HepG2 (cell line): ENCODE measurements at regions not wholly inside any gene's neighbourhood (a gene's known extent, or its start where the extent isn't known, plus 50 kb on each side); places are given as distances from the start of the nearest gene placed in this dataset.

Experiments used
- ATAC-seq: fragments of 200-7000 bp; cut with Tn5 transposase; 3 replicates; pipeline ENCODE4 v1.9.1; 2020; ENCODE audit warnings: mild to moderate bottlenecking, moderate library complexity
- BruUV-seq: library from RNA; stranded (reverse); fragments of 400-500 nt; replicated peaks from 2 replicates; lab custom pipeline; 2021; lab: Mats Ljungman, UMichigan
- CTCF ChIA-PET: fragments of 300-600 bp; formaldehyde crosslinking; extraction: SDS; loops from one replicate; lab custom pipeline; 2021; ENCODE audit warnings: low total read pairs, inconsistent platforms, low intra/inter-chr PET ratio; lab: Yijun Ruan, JAX
- POLR2A ChIA-PET: fragments of 350-600 bp; sonication (Branson Sonifier 250); formaldehyde crosslinking; loops from one replicate; lab custom pipeline; 2020; ENCODE audit warnings: antibody characterized with exemption, inconsistent platforms; lab: Yijun Ruan, JAX
- DNase-seq: peaks from one replicate; pipeline ENCODE4 v3.0.0-alpha.2; 2015; ENCODE audit warnings: low spot score
- FAIRE-seq: peaks from 3 replicates; lab custom pipeline; 2011; peaks lifted over from hg19 to GRCh38; lab: Jason Lieb, UNC
- H2AFZ ChIP-seq: one replicate; pipeline ENCODE4 v1.6.1; 2011; ENCODE audit warnings: low read length, inconsistent platforms
- H3K27ac ChIP-seq: fragments of 300-600 bp; 3 replicates; pipeline ENCODE4 v1.8.0; 2011; ENCODE audit warnings: mixed run types, mild to moderate bottlenecking, mixed read lengths, low read length, inconsistent platforms; ENCODE audit not compliant: insufficient read depth; ENCODE audit errors: extremely low read length
- H3K27me3 ChIP-seq, 2 experiments: fragments of 200-600 bp in 1 of 2; 2 replicates in 1 of 2; 3 replicates in 1 of 2; pipeline versions ENCODE4 v1.6.0 to v1.8.0; 2011; ENCODE audit warnings: low read length in 2 of 2, mild to moderate bottlenecking in 2 of 2, moderate library complexity in 2 of 2, inconsistent platforms in 1 of 2; ENCODE audit not compliant: insufficient read depth in 2 of 2, control insufficient read depth in 1 of 2
- H3K36me3 ChIP-seq, 2 experiments: fragments of 200-600 bp in 1 of 2; replicated peaks in 1 of 2; 2 replicates in 1 of 2; 3 replicates in 1 of 2; pipeline versions ENCODE4 v1.5.1 to v1.8.0; 2011; ENCODE audit warnings: low read length in 2 of 2, inconsistent platforms in 1 of 2; ENCODE audit not compliant: insufficient read depth in 2 of 2, control insufficient read depth in 1 of 2
- H3K4me1 ChIP-seq: 2 replicates; pipeline ENCODE4 v1.5.1; 2012; ENCODE audit warnings: low read length, inconsistent platforms; ENCODE audit not compliant: insufficient read depth
- H3K4me2 ChIP-seq: 2 replicates; pipeline ENCODE4 v1.6.0; 2011; ENCODE audit warnings: low read depth, low read length, inconsistent platforms
- H3K4me3 ChIP-seq, 3 experiments: fragments of 200-600 bp in 1 of 3; sonication (generic), shearing (Covaris generic) in 1 of 3; replicated peaks in 1 of 3; 2 replicates each; pipeline ENCODE4 v1.5.1; 2011 to 2016; ENCODE audit warnings: low read length in 3 of 3, inconsistent platforms in 2 of 3, low read depth in 2 of 3, mild to moderate bottlenecking in 2 of 3, control low read depth in 1 of 3, mixed read lengths in 1 of 3; ENCODE audit not compliant: insufficient read depth in 1 of 3
- H3K79me2 ChIP-seq: one replicate; pipeline ENCODE4 v1.6.1; 2011; ENCODE audit warnings: low read length, inconsistent platforms; ENCODE audit not compliant: insufficient read depth
- H3K9ac ChIP-seq: 2 replicates; pipeline ENCODE4 v1.6.0; 2011; ENCODE audit warnings: mild to moderate bottlenecking, low read depth, low read length, inconsistent platforms; ENCODE audit not compliant: insufficient read depth
- H3K9me3 ChIP-seq: 2 replicates; pipeline ENCODE4 v1.5.1; 2012; ENCODE audit warnings: mild to moderate bottlenecking, low read length
- H4K20me1 ChIP-seq: 2 replicates; pipeline ENCODE4 v1.6.0; 2011; ENCODE audit warnings: inconsistent platforms, mild to moderate bottlenecking, low read length, moderate library complexity; ENCODE audit not compliant: insufficient read depth
- CBX1 ChIP-seq: IDR thresholded peaks from one replicate; pipeline ENCODE4 v1.6.1; 2016; ENCODE audit warnings: antibody characterized with exemption, low read depth
- EP300 ChIP-seq, 3 experiments: sonication (generic) in 1 of 3; formaldehyde crosslinking in 1 of 3; IDR thresholded peaks; 2 replicates each; pipeline versions ENCODE4 v1.5.1 to v1.6.1; 2011 to 2020; ENCODE audit warnings: low read depth in 2 of 3, low read length in 2 of 3, borderline replicate concordance in 1 of 3, improper control_type of control experiment in 1 of 3, mild to moderate bottlenecking in 1 of 3, missing genetic modification reagents in 1 of 3, moderate library complexity in 1 of 3
- FOXA3 ChIP-seq: IDR thresholded peaks from 2 replicates; pipeline ENCODE4 v1.6.1; 2016; ENCODE audit warnings: missing genetic modification reagents, missing compliant biosample characterization
- GTF2F1 ChIP-seq: fragments of 150-350 bp; IDR thresholded peaks from 2 replicates; pipeline ENCODE4 v1.6.1; 2014; ENCODE audit warnings: low read length
- HMG20B ChIP-seq: conservative IDR thresholded peaks from 2 replicates; pipeline ENCODE4 v1.6.1; 2016; ENCODE audit warnings: missing genetic modification reagents, missing compliant biosample characterization
- ISL2 ChIP-seq: sonication (generic); formaldehyde crosslinking; IDR thresholded peaks from 2 replicates; pipeline ENCODE4 v1.5.0; 2020; ENCODE audit warnings: missing genetic modification reagents
- MED8 ChIP-seq: sonication (generic); formaldehyde crosslinking; IDR thresholded peaks from 2 replicates; pipeline ENCODE4 v1.8.1; 2023; ENCODE audit warnings: mild to moderate bottlenecking, missing genetic modification reagents; ENCODE audit not compliant: insufficient replicate concordance
- NFATC3 ChIP-seq: sonication (generic); formaldehyde crosslinking; IDR thresholded peaks from 2 replicates; pipeline ENCODE4 v1.5.1; 2020; ENCODE audit warnings: mild to moderate bottlenecking, missing genetic modification reagents
- ZNF138 ChIP-seq: sonication (generic); formaldehyde crosslinking; IDR thresholded peaks from 2 replicates; pipeline ENCODE4 v1.5.0; 2020; ENCODE audit warnings: mild to moderate bottlenecking, low read depth, missing genetic modification reagents
- ZNF232 ChIP-seq: sonication (generic); formaldehyde crosslinking; IDR thresholded peaks from 2 replicates; pipeline ENCODE4 v1.4.0; 2020; ENCODE audit warnings: missing genetic modification reagents, borderline replicate concordance
- ZNF460 ChIP-seq: sonication (generic); formaldehyde crosslinking; IDR thresholded peaks from 2 replicates; pipeline ENCODE4 v1.5.1; 2020; ENCODE audit warnings: missing genetic modification reagents, mild to moderate bottlenecking, borderline replicate concordance
- ZNF749 ChIP-seq: sonication (generic); formaldehyde crosslinking; IDR thresholded peaks from 2 replicates; pipeline ENCODE4 v1.8.0; 2022; ENCODE audit warnings: mild to moderate bottlenecking, missing genetic modification reagents, moderate library complexity, borderline replicate concordance
- ZNF761 ChIP-seq: sonication (generic); formaldehyde crosslinking; conservative IDR thresholded peaks from 2 replicates; pipeline ENCODE4 v1.4.0; 2020; ENCODE audit warnings: mild to moderate bottlenecking, missing genetic modification reagents
- WGBS: methylation state at CpG from one replicate; pipeline ENCODE4 v1.1.6; 2017; ENCODE audit warnings: low lambda C conversion rate; 5-methylcytosine and 5-hydroxymethylcytosine counted together
- in situ Hi-C: cut with HindIII; loops from 2 replicates; pipeline ENCODE4 v1.10.0; 2017; ENCODE audit warnings: low pct_unique_long_range_greater_than_20kb; ENCODE audit not compliant: extremely low pct_ligation_motif_present
- intact Hi-C: fragments of 100-400 bp; cut with micrococcal nuclease; formaldehyde crosslinking; loops from one replicate; pipeline ENCODE4 v1.10.0; 2022; ENCODE audit not compliant: unreplicated experiment
- TF ChIP-seq, protein P1 (sequence below): sonication (generic); formaldehyde crosslinking; IDR thresholded peaks from 2 replicates; pipeline ENCODE4 v1.4.0; 2020; ENCODE audit warnings: missing genetic modification reagents
- TF ChIP-seq, protein P2 (sequence below): sonication (generic); formaldehyde crosslinking; IDR thresholded peaks from 2 replicates; pipeline ENCODE4 v1.4.0; 2020; ENCODE audit warnings: missing genetic modification reagents
- TF ChIP-seq, protein P3 (sequence below): sonication (generic); formaldehyde crosslinking; IDR thresholded peaks from 2 replicates; pipeline ENCODE4 v1.5.0; 2020; ENCODE audit warnings: mild to moderate bottlenecking, missing genetic modification reagents
- TF ChIP-seq, protein P4 (sequence below): IDR thresholded peaks from 2 replicates; pipeline ENCODE4 v1.6.1; 2012; ENCODE audit warnings: low read depth, low read length, improper control_type of control experiment

DNA sequence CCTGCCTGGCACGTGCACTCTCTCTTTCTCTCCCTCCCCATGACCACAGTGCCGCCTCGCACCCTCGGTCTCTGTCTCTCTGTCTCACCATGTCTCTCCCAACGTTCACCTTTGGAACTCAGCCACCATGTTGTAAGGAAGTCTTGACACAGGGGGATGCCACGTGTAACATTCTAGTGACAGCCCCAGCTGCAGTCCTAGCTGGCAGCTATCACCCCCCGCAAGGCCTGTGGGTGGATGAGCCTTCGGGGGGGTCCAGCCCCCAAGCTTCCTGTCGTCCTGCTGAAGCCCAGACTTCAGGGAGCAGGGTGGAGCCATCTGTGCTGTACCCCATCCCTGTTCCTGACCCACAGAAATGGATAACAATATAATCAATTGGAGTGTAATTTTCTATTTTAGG is 118.5 kb downstream of the SOX1 start:
- intact Hi-C loops (no loop called here), in situ Hi-C loops (no loop called here)
- H3K27me3 ChIP-seq: peaks cover 2 to 15% of the 10 kb centered on the region in 2 experiments; a peak in 3 of 5 replicates
- ChIA-PET POLR2A (no interaction called here), CTCF (no interaction called here)
- DNase-seq: no peak
- 42% methylated on average over 9 of the region's 9 CpGs for WGBS
- H2AFZ ChIP-seq: no peak overlapping the region
- no peaks in the 10 kb centered on the region for H3K9me3 ChIP-seq
- ATAC-seq: no peak
- H3K9ac ChIP-seq: no peak overlapping the region
- no peaks in the 10 kb centered on the region for H3K4me1 ChIP-seq
- BruUV-seq: no TSS peak
- no peak overlapping the region for H3K4me3 ChIP-seq
- no peak overlapping the region for H3K4me2 ChIP-seq
- H3K79me2 ChIP-seq: no peaks in the 10 kb centered on the region
- no peaks in the 10 kb centered on the region for H3K36me3 ChIP-seq
- no peaks in the 10 kb centered on the region for H4K20me1 ChIP-seq
- no peak for FAIRE-seq
- TF ChIP-seq, protein P1, sequence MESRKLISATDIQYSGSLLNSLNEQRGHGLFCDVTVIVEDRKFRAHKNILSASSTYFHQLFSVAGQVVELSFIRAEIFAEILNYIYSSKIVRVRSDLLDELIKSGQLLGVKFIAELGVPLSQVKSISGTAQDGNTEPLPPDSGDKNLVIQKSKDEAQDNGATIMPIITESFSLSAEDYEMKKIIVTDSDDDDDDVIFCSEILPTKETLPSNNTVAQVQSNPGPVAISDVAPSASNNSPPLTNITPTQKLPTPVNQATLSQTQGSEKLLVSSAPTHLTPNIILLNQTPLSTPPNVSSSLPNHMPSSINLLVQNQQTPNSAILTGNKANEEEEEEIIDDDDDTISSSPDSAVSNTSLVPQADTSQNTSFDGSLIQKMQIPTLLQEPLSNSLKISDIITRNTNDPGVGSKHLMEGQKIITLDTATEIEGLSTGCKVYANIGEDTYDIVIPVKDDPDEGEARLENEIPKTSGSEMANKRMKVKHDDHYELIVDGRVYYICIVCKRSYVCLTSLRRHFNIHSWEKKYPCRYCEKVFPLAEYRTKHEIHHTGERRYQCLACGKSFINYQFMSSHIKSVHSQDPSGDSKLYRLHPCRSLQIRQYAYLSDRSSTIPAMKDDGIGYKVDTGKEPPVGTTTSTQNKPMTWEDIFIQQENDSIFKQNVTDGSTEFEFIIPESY (CRISPR knock-in tag): no peak
- TF ChIP-seq, protein P2, sequence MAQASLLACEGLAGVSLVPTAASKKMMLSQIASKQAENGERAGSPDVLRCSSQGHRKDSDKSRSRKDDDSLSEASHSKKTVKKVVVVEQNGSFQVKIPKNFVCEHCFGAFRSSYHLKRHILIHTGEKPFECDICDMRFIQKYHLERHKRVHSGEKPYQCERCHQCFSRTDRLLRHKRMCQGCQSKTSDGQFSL (CRISPR knock-in tag): no peak
- no peak for TF ChIP-seq EP300 (IDR thresholded peaks at IDR 0.05; ENCODE audit: low read depth in 2 of 2, low read length in 2 of 2)
- TF ChIP-seq EP300 (CRISPR knock-in tag; IDR thresholded peaks at IDR 0.05; ENCODE audit: borderline replicate concordance): no peak
- no peak for TF ChIP-seq CBX1
- no peak for TF ChIP-seq ZNF232 (CRISPR knock-in tag)
- TF ChIP-seq ZNF761 (CRISPR knock-in tag): no peak
- TF ChIP-seq, protein P3, sequence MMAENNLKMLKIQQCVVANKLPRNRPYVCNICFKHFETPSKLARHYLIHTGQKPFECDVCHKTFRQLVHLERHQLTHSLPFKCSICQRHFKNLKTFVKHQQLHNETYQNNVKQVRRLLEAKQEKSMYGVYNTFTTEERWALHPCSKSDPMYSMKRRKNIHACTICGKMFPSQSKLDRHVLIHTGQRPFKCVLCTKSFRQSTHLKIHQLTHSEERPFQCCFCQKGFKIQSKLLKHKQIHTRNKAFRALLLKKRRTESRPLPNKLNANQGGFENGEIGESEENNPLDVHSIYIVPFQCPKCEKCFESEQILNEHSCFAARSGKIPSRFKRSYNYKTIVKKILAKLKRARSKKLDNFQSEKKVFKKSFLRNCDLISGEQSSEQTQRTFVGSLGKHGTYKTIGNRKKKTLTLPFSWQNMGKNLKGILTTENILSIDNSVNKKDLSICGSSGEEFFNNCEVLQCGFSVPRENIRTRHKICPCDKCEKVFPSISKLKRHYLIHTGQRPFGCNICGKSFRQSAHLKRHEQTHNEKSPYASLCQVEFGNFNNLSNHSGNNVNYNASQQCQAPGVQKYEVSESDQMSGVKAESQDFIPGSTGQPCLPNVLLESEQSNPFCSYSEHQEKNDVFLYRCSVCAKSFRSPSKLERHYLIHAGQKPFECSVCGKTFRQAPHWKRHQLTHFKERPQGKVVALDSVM (CRISPR knock-in tag): no peak
- TF ChIP-seq NFATC3 (CRISPR knock-in tag): no peak
- no peak for TF ChIP-seq ZNF460
- no peak for TF ChIP-seq HMG20B
- TF ChIP-seq ZNF138 (CRISPR knock-in tag): no peak
- no peak for TF ChIP-seq ZNF749 (CRISPR knock-in tag)
- TF ChIP-seq ISL2: no peak
- no peak for TF ChIP-seq FOXA3
- TF ChIP-seq, protein P4, sequence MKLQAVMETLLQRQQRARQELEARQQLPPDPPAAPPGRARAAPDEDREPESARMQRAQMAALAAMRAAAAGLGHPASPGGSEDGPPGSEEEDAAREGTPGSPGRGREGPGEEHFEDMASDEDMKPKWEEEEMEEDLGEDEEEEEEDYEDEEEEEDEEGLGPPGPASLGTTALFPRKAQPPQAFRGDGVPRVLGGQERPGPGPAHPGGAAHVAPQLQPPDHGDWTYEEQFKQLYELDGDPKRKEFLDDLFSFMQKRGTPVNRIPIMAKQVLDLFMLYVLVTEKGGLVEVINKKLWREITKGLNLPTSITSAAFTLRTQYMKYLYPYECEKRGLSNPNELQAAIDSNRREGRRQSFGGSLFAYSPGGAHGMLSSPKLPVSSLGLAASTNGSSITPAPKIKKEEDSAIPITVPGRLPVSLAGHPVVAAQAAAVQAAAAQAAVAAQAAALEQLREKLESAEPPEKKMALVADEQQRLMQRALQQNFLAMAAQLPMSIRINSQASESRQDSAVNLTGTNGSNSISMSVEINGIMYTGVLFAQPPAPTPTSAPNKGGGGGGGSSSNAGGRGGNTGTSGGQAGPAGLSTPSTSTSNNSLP: no peak
- TF ChIP-seq GTF2F1: no peak
- TF ChIP-seq MED8: no peak
- no peak overlapping the region for H3K27ac ChIP-seq
